IMR-90 (cell line): ENCODE measurements at regions not wholly inside any gene's neighbourhood (a gene's known extent, or its start where the extent isn't known, plus 50 kb on each side); places are given as distances from the start of the nearest gene placed in this dataset.

Experiments
- ATAC-seq: fragments of 200-7000 bp; cut with Tn5 transposase; 2 replicates; pipeline ENCODE4 v1.9.1; 2020; ENCODE audit warnings: low read depth, mild to moderate bottlenecking, moderate library complexity
- BruUV-seq: library from RNA; stranded (reverse); fragments of 400-500 nt; replicated peaks from 2 replicates; lab custom pipeline; 2021; lab: Mats Ljungman, UMichigan
- CTCF ChIA-PET: fragments of 300-600 bp; formaldehyde crosslinking; extraction: SDS; loops from one replicate; lab custom pipeline; 2021; ENCODE audit warnings: antibody characterized with exemption; lab: Yijun Ruan, JAX
- POLR2A ChIA-PET: fragments of 300-600 bp; sonication (Branson Sonifier 250); formaldehyde crosslinking; loops from one replicate; lab custom pipeline; 2022; ENCODE audit warnings: antibody characterized with exemption; ENCODE audit not compliant: unreplicated experiment; lab: Charles Lee
- DNase-seq: peaks from one replicate; pipeline ENCODE4 v3.0.0; 2013
- H2AFZ ChIP-seq: replicated peaks from 2 replicates; pipeline ENCODE3; 2013; ENCODE audit warnings: low read length, mild to moderate bottlenecking; ENCODE audit not compliant: poor library complexity
- H2AK5ac ChIP-seq: 2 replicates; pipeline ENCODE4 v1.6.1; 2013; ENCODE audit warnings: low read depth, low read length, inconsistent platforms
- H2AK9ac ChIP-seq: replicated peaks from 2 replicates; pipeline ENCODE3; 2013; ENCODE audit warnings: mild to moderate bottlenecking, low read depth, low read length, moderate library complexity; ENCODE audit not compliant: poor library complexity
- H2BK120ac ChIP-seq: 2 replicates; pipeline ENCODE4 v1.6.1; 2013; ENCODE audit warnings: low read depth, low read length, inconsistent platforms
- H2BK15ac ChIP-seq: 3 replicates; pipeline ENCODE4 v1.6.1; 2013; ENCODE audit warnings: low read depth, low read length, inconsistent platforms
- H2BK20ac ChIP-seq: 2 replicates; pipeline ENCODE4 v1.6.1; 2013; ENCODE audit warnings: low read depth, mild to moderate bottlenecking, inconsistent platforms, low read length, moderate library complexity
- H2BK5ac ChIP-seq: 2 replicates; pipeline ENCODE4 v1.6.1; 2013; ENCODE audit warnings: mild to moderate bottlenecking, low read depth, low read length, inconsistent platforms; ENCODE audit not compliant: poor library complexity, severe bottlenecking
- H3K14ac ChIP-seq: replicated peaks from 2 replicates; pipeline ENCODE4 v1.6.1; 2013; ENCODE audit warnings: low read depth, low read length, inconsistent platforms
- H3K18ac ChIP-seq: 2 replicates; pipeline ENCODE4 v1.6.1; 2013; ENCODE audit warnings: low read depth, low read length, control low read depth
- H3K23ac ChIP-seq: 2 replicates; pipeline ENCODE4 v1.6.1; 2013; ENCODE audit warnings: low read depth, low read length, inconsistent platforms
- H3K27ac ChIP-seq: 2 replicates; pipeline ENCODE4 v1.5.1; 2013; ENCODE audit warnings: mild to moderate bottlenecking, control low read depth, low read length; ENCODE audit not compliant: insufficient read depth
- H3K27me3 ChIP-seq: 2 replicates; pipeline ENCODE4 v1.6.1; 2013; ENCODE audit warnings: low read length; ENCODE audit not compliant: control insufficient read depth, insufficient read depth
- H3K36me3 ChIP-seq: 2 replicates; pipeline ENCODE4 v1.6.1; 2013; ENCODE audit warnings: low read length, mixed read lengths; ENCODE audit not compliant: control insufficient read depth, insufficient read depth
- H3K4ac ChIP-seq: 2 replicates; pipeline ENCODE4 v1.6.1; 2013; ENCODE audit warnings: low read depth, low read length, inconsistent platforms
- H3K4me1 ChIP-seq: 2 replicates; pipeline ENCODE4 v1.6.1; 2013; ENCODE audit warnings: low read length, mixed read lengths; ENCODE audit not compliant: control insufficient read depth, insufficient read depth
- H3K4me2 ChIP-seq: 2 replicates; pipeline ENCODE4 v1.6.1; 2013; ENCODE audit warnings: low read depth, mild to moderate bottlenecking, control low read depth, low read length, moderate library complexity
- H3K4me3 ChIP-seq: 2 replicates; pipeline ENCODE4 v1.5.1; 2013; ENCODE audit warnings: low read depth, mild to moderate bottlenecking, control low read depth, low read length, moderate library complexity; ENCODE audit not compliant: insufficient read depth
- H3K56ac ChIP-seq: 2 replicates; pipeline ENCODE4 v1.6.1; 2013; ENCODE audit warnings: low read length, inconsistent platforms; ENCODE audit not compliant: insufficient read depth; ENCODE audit errors: extremely low read depth
- H3K79me1 ChIP-seq, 2 experiments: 2 replicates each; pipeline ENCODE4 v1.6.1; 2013; ENCODE audit warnings: low read length in 2 of 2, inconsistent platforms in 1 of 2, low read depth in 1 of 2
- H3K9ac ChIP-seq: 2 replicates; pipeline ENCODE4 v1.6.1; 2013; ENCODE audit warnings: low read depth, low read length, control low read depth
- H3K9me1 ChIP-seq: 2 replicates; pipeline ENCODE4 v1.6.1; 2013; ENCODE audit warnings: low read length, inconsistent platforms; ENCODE audit not compliant: insufficient read depth
- H3K9me3 ChIP-seq: 2 replicates; pipeline ENCODE4 v1.6.1; 2013; ENCODE audit warnings: low read length; ENCODE audit not compliant: control insufficient read depth, insufficient read depth
- H4K20me1 ChIP-seq: 2 replicates; pipeline ENCODE4 v1.6.1; 2013; ENCODE audit warnings: low read length, inconsistent platforms; ENCODE audit not compliant: insufficient read depth
- H4K5ac ChIP-seq: 2 replicates; pipeline ENCODE4 v1.6.1; 2013; ENCODE audit warnings: mild to moderate bottlenecking, low read depth, low read length, control low read depth
- H4K8ac ChIP-seq, 2 experiments: 2 replicates each; pipeline ENCODE4 v1.6.1; 2013; ENCODE audit warnings: low read depth in 2 of 2, low read length in 2 of 2, control low read depth in 1 of 2, inconsistent platforms in 1 of 2
- H4K91ac ChIP-seq: 2 replicates; pipeline ENCODE4 v1.6.1; 2013; ENCODE audit warnings: low read depth, low read length, inconsistent platforms; ENCODE audit not compliant: insufficient read depth
- FOS ChIP-seq: fragments of 150-350 bp; IDR thresholded peaks from 2 replicates; pipeline ENCODE4 v1.6.1; 2016; ENCODE audit warnings: low read depth, low read length
- SMC3 ChIP-seq: fragments of 150-350 bp; IDR thresholded peaks from 2 replicates; pipeline ENCODE4 v1.6.1; 2016; ENCODE audit warnings: low read depth, mild to moderate bottlenecking, antibody characterized with exemption, low read length, moderate library complexity
- WGBS, 2 experiments: methylation state at CpG; one replicate each; pipeline versions ENCODE4 v1.1.5 to v1.1.7; 2013; ENCODE audit warnings: missing lambda C conversion rate in 2 of 2; ENCODE audit not compliant: insufficient read length in 1 of 2; ENCODE audit errors: extremely low coverage in 2 of 2; 5-methylcytosine and 5-hydroxymethylcytosine counted together
- dilution Hi-C: fragments of 300-500 bp; cut with HindIII; formaldehyde crosslinking; loops from one replicate; pipeline ENCODE4 v1.14.3; 2018; ENCODE audit warnings: low sequenced_read_pairs; ENCODE audit not compliant: unreplicated experiment
- in situ Hi-C: fragments of 300-500 bp; cut with MboI; formaldehyde crosslinking; loops from 3 replicates; pipeline ENCODE4 v1.14.3; 2019; ENCODE audit warnings: low sequenced_read_pairs, inconsistent platforms, mixed read lengths
- intact Hi-C: fragments of 100-400 bp; cut with micrococcal nuclease; formaldehyde crosslinking; loops from 2 replicates; pipeline ENCODE4 v1.10.0; 2022

GRCh38 chr7:96424411-96424810 lies 102.5 kb upstream of the SLC25A13 start:
- dilution Hi-C loops (no loop called here), in situ Hi-C loops (no loop called here), intact Hi-C loops (no loop called here)
- Histone ChIP-seq H4K5ac (no peak overlapping the region), H2BK120ac (no peak overlapping the region), H3K4me1 (no peaks in the 10 kb centered on the region), H2AFZ (no peak overlapping the region), H4K20me1 (no peaks in the 10 kb centered on the region), H3K14ac (no peak overlapping the region), H2AK5ac (no peak overlapping the region), H3K4me2 (no peak overlapping the region), H3K9me1 (no peaks in the 10 kb centered on the region), H2BK5ac (no peak overlapping the region), H3K79me1 (no peaks in the 10 kb centered on the region), H3K27me3 (no peaks in the 10 kb centered on the region), H3K9ac (no peak overlapping the region), H4K91ac (no peak overlapping the region), H3K23ac (no peak overlapping the region), H3K4ac (no peak overlapping the region), H3K18ac (no peak overlapping the region), H2AK9ac (no peak overlapping the region), H2BK20ac (no peak overlapping the region), H3K36me3 (no peaks in the 10 kb centered on the region), H3K27ac (no peak overlapping the region), H3K56ac (no peak overlapping the region), H3K9me3 (no peaks in the 10 kb centered on the region), H3K4me3 (no peak overlapping the region), H4K8ac (no peak overlapping the region), H2BK15ac (no peak overlapping the region)
- TF ChIP-seq FOS (no peak), SMC3 (no peak)
- BruUV-seq = no TSS peak
- no peak for DNase-seq
- ChIA-PET CTCF (no interaction called here), POLR2A (no interaction called here)
- ATAC-seq = no peak
- no CpG with 5 or more reads among the region's 1 CpG for WGBS, 2 experiments
